Liver (tissue), 8 donors: ENCODE measurements at regions not wholly inside any gene's neighbourhood (a gene's known extent, or its start where the extent isn't known, plus 50 kb on each side); places are given as distances from the start of the nearest gene placed in this dataset.

Experiments used
- DNase-seq: peaks from one replicate; pipeline ENCODE4 v3.0.0-alpha.2; 2017; ENCODE audit warnings: low spot score
- H3K27ac ChIP-seq, 2 donors: one replicate each; pipeline ENCODE4 v1.7.0; 2013; ENCODE audit warnings: inconsistent platforms in 2 of 2, low read length in 2 of 2, control low read depth in 1 of 2, low read depth in 1 of 2, mild to moderate bottlenecking in 1 of 2
- H3K27me3 ChIP-seq, 4 donors: one replicate each; pipeline versions ENCODE4 v1.6.1 to v1.7.0; 2013; ENCODE audit warnings: low read length in 3 of 4, inconsistent platforms in 1 of 4, mild to moderate bottlenecking in 1 of 4, moderate library complexity in 1 of 4; ENCODE audit not compliant: control insufficient read depth in 4 of 4, insufficient read depth in 4 of 4
- H3K36me3 ChIP-seq, 4 donors: one replicate each; pipeline versions ENCODE4 v1.6.1 to v1.7.0; 2013; ENCODE audit warnings: low read length in 3 of 4, mild to moderate bottlenecking in 3 of 4, low read depth in 1 of 4, moderate library complexity in 1 of 4; ENCODE audit not compliant: control insufficient read depth in 4 of 4, insufficient read depth in 3 of 4
- H3K4me1 ChIP-seq, 4 donors: one replicate each; pipeline versions ENCODE4 v1.6.1 to v1.7.0; 2013; ENCODE audit warnings: low read length in 3 of 4, mild to moderate bottlenecking in 3 of 4, moderate library complexity in 1 of 4; ENCODE audit not compliant: control insufficient read depth in 4 of 4, insufficient read depth in 4 of 4
- H3K4me3 ChIP-seq, 3 donors: one replicate each; pipeline versions ENCODE4 v1.6.1 to v1.7.0; 2013; ENCODE audit warnings: low read length in 3 of 3, control low read depth in 1 of 3, low read depth in 1 of 3, mild to moderate bottlenecking in 1 of 3
- H3K9ac ChIP-seq, 2 donors: one replicate each; pipeline ENCODE4 v1.7.0; 2013; ENCODE audit warnings: low read length in 2 of 2, mild to moderate bottlenecking in 2 of 2, moderate library complexity in 2 of 2, control low read depth in 1 of 2, low read depth in 1 of 2
- H3K9me3 ChIP-seq, 4 donors: one replicate each; pipeline versions ENCODE4 v1.6.1 to v1.7.0; 2013; ENCODE audit warnings: low read length in 3 of 4; ENCODE audit not compliant: control insufficient read depth in 4 of 4
- ATF3 ChIP-seq: IDR thresholded peaks from 2 replicates; pipeline ENCODE4 v1.6.1; 2016; ENCODE audit warnings: antibody characterized with exemption
- CTCF ChIP-seq: fragments of 150-350 bp; IDR thresholded peaks from 2 replicates; pipeline ENCODE4 v1.5.1; 2017; ENCODE audit warnings: improper control_type of control experiment, low read depth, low read length; ENCODE audit not compliant: missing input control
- EGR1 ChIP-seq, 2 donors: IDR thresholded peaks; 2 replicates each; pipeline ENCODE4 v1.6.1; 2016 to 2018; ENCODE audit warnings: antibody characterized with exemption in 2 of 2, low read depth in 2 of 2
- FOXA1 ChIP-seq: IDR thresholded peaks from 2 replicates; pipeline ENCODE4 v1.6.1; 2016; ENCODE audit warnings: antibody characterized with exemption
- FOXA2 ChIP-seq: IDR thresholded peaks from 2 replicates; pipeline ENCODE4 v1.6.1; 2016; ENCODE audit warnings: antibody characterized with exemption
- GABPA ChIP-seq, 2 donors: IDR thresholded peaks in 1 of 2; conservative IDR thresholded peaks in 1 of 2; 2 replicates each; pipeline ENCODE4 v1.6.1; 2016; ENCODE audit warnings: antibody characterized with exemption in 2 of 2, mild to moderate bottlenecking in 1 of 2, moderate library complexity in 1 of 2
- HNF4A ChIP-seq, 2 donors: conservative IDR thresholded peaks; 2 replicates each; pipeline ENCODE4 v1.6.1; 2016; ENCODE audit warnings: antibody characterized with exemption in 2 of 2, mild to moderate bottlenecking in 2 of 2
- HNF4G ChIP-seq: IDR thresholded peaks from 2 replicates; pipeline ENCODE4 v1.6.1; 2016; ENCODE audit warnings: antibody characterized with exemption
- JUND ChIP-seq, 2 donors: IDR thresholded peaks; 2 replicates each; pipeline ENCODE4 v1.6.1; 2016; ENCODE audit warnings: antibody characterized with exemption in 2 of 2
- MAX ChIP-seq: IDR thresholded peaks from 2 replicates; pipeline ENCODE4 v1.6.1; 2016; ENCODE audit warnings: antibody characterized with exemption
- NR2F2 ChIP-seq: IDR thresholded peaks from 2 replicates; pipeline ENCODE4 v1.6.1; 2016; ENCODE audit warnings: antibody characterized with exemption
- RAD21 ChIP-seq, 2 donors: IDR thresholded peaks; 2 replicates each; pipeline ENCODE4 v1.6.1; 2016; ENCODE audit warnings: antibody characterized with exemption in 2 of 2, mild to moderate bottlenecking in 2 of 2
- REST ChIP-seq: IDR thresholded peaks from 2 replicates; pipeline ENCODE4 v1.6.1; 2016; ENCODE audit warnings: antibody characterized with exemption, mild to moderate bottlenecking
- RXRA ChIP-seq, 2 donors: IDR thresholded peaks; 2 replicates each; pipeline ENCODE4 v1.6.1; 2017 to 2018; ENCODE audit warnings: antibody characterized with exemption in 2 of 2, mild to moderate bottlenecking in 1 of 2
- SP1 ChIP-seq: IDR thresholded peaks from 2 replicates; pipeline ENCODE4 v1.6.1; 2018; ENCODE audit warnings: antibody characterized with exemption, mild to moderate bottlenecking
- TAF1 ChIP-seq: conservative IDR thresholded peaks from 2 replicates; pipeline ENCODE4 v1.6.1; 2016; ENCODE audit warnings: antibody characterized with exemption, mild to moderate bottlenecking
- ZBTB33 ChIP-seq: IDR thresholded peaks from 2 replicates; pipeline ENCODE4 v1.6.1; 2016; ENCODE audit warnings: antibody characterized with exemption
- WGBS: extraction: QIAGEN DNeasy Blood & Tissue Kit; methylation state at CpG from one replicate; pipeline ENCODE4 v1.1.7; 2013; 5-methylcytosine and 5-hydroxymethylcytosine counted together
- donor health status: healthy.
- donor health status: healthy.
- donor health status: healthy.
- donor health status: healthy.
- donor health status: healthy.

- Histone ChIP-seq H3K36me3 (no peaks in the 10 kb centered on the region), H3K27ac (no peak overlapping the region), H3K9me3 (peaks cover 0 to 8% (median 2%) of the 10 kb centered on the region in 4 donors), H3K9ac (no peak overlapping the region), H3K27me3 (no peaks in the 10 kb centered on the region), H3K4me1 (no peaks in the 10 kb centered on the region), H3K4me3 (no peak overlapping the region)
- DNase-seq = no peak
- WGBS = 77% methylated on average over 1 of the region's 1 CpG
- no peak for TF ChIP-seq FOXA1
- no peak for TF ChIP-seq CTCF
- TF ChIP-seq JUND (IDR thresholded peaks at IDR 0.05) = no peak
- TF ChIP-seq EGR1 (IDR thresholded peaks at IDR 0.05; ENCODE audit: low read depth in 2 of 2) = no peak
- no peak for TF ChIP-seq GABPA (IDR thresholded peaks at IDR 0.05 in 1 of 2, conservative IDR thresholded peaks at IDR 0.05 in 1 of 2)
- TF ChIP-seq TAF1 = no peak
- no peak for TF ChIP-seq ATF3
- no peak for TF ChIP-seq MAX
- TF ChIP-seq RAD21 (IDR thresholded peaks at IDR 0.05) = no peak
- TF ChIP-seq HNF4A (conservative IDR thresholded peaks at IDR 0.05) = no peak
- no peak for TF ChIP-seq ZBTB33
- TF ChIP-seq NR2F2 = no peak
- no peak for TF ChIP-seq FOXA2
- no peak for TF ChIP-seq REST
- no peak for TF ChIP-seq SP1
- no peak for TF ChIP-seq RXRA (IDR thresholded peaks at IDR 0.05)
These were observed 184.2 kb upstream of the LRATD1 start for GRCh38 chr2:14448340-14448739.

- no peak for DNase-seq
- 53% methylated on average over 2 of the region's 2 CpGs for WGBS
These were observed 181.2 kb upstream of the LRATD1 start for GRCh38 chr2:14451312-14451711.

More at GRCh38 chr2:14451312-14451711, 181.2 kb upstream of the LRATD1 start:
- TF ChIP-seq RAD21 (IDR thresholded peaks at IDR 0.05) (peak in 1 of 2 donors; percentile 3), HNF4G (no peak), REST (no peak), CTCF (no peak), NR2F2 (no peak)
- H3K27me3 ChIP-seq = no peaks in the 10 kb centered on the region
- no peaks in the 10 kb centered on the region for H3K36me3 ChIP-seq
- H3K27ac ChIP-seq = no peak overlapping the region
- no peak overlapping the region for H3K4me3 ChIP-seq
- H3K9ac ChIP-seq = no peak overlapping the region
- H3K4me1 ChIP-seq = no peaks in the 10 kb centered on the region
- no peaks in the 10 kb centered on the region for H3K9me3 ChIP-seq
